ENCODE measurements at regions not wholly inside any gene's neighbourhood (a gene's known extent, or its start where the extent isn't known, plus 50 kb on each side); places are given as distances from the start of the nearest gene placed in this dataset.

DNA sequence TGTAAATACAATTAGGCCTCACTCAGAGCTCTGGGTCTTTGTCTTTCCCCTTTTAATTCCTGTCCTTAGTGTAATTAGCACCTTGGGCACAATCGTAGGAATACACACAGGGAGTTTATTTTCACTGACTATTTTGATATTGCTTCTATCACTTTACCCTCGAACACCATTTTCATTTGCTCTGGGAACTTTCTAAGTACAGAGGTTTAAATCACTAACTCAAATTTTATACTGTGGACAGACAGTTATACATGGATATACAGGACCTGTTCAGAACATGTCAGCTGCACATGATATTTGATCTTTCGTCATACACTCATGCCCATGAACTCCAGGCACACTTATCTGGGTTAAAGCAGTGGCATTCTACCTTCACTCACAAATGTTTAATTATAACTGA, 217.8 kb upstream of the TMEM161B start:
- TF ChIP-seq CTBP1 (IDR thresholded peaks at IDR 0.05; ENCODE audit: borderline replicate concordance): no peak
- TF ChIP-seq ZNF384 (IDR thresholded peaks at IDR 0.05): no peak
- TF ChIP-seq SP1 (IDR thresholded peaks at IDR 0.05): no peak
- TF ChIP-seq, protein P1, sequence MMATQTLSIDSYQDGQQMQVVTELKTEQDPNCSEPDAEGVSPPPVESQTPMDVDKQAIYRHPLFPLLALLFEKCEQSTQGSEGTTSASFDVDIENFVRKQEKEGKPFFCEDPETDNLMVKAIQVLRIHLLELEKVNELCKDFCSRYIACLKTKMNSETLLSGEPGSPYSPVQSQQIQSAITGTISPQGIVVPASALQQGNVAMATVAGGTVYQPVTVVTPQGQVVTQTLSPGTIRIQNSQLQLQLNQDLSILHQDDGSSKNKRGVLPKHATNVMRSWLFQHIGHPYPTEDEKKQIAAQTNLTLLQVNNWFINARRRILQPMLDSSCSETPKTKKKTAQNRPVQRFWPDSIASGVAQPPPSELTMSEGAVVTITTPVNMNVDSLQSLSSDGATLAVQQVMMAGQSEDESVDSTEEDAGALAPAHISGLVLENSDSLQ (IDR thresholded peaks at IDR 0.05): no peak
- TF ChIP-seq SUZ12 (IDR thresholded peaks at IDR 0.05): no peak
- TF ChIP-seq L3MBTL2 (conservative IDR thresholded peaks at IDR 0.05): no peak
- no peak for TF ChIP-seq TARDBP (IDR thresholded peaks at IDR 0.05)
- no peak for TF ChIP-seq LEF1 (IDR thresholded peaks at IDR 0.05; ENCODE audit: borderline replicate concordance)
- no peak for TF ChIP-seq HDGF (IDR thresholded peaks at IDR 0.05; ENCODE audit: borderline replicate concordance)
- TF ChIP-seq ELF4 (IDR thresholded peaks at IDR 0.05): no peak
- no peak for TF ChIP-seq NFRKB (IDR thresholded peaks at IDR 0.05)
- TF ChIP-seq ARNT (IDR thresholded peaks at IDR 0.05): no peak
- no peak for TF ChIP-seq FOXA1 (IDR thresholded peaks at IDR 0.05)
- TF ChIP-seq FOXM1 (IDR thresholded peaks at IDR 0.05; ENCODE audit: borderline replicate concordance): no peak
- no peak for TF ChIP-seq FOXK2 (IDR thresholded peaks at IDR 0.05)
- TF ChIP-seq BHLHE40 (IDR thresholded peaks at IDR 0.05; ENCODE audit: borderline replicate concordance): no peak
- DNase-seq (ENCODE audit: extremely low spot score): no peak
- ChIA-PET POLR2A (no interaction called here), CTCF (no interaction called here)

DNA sequence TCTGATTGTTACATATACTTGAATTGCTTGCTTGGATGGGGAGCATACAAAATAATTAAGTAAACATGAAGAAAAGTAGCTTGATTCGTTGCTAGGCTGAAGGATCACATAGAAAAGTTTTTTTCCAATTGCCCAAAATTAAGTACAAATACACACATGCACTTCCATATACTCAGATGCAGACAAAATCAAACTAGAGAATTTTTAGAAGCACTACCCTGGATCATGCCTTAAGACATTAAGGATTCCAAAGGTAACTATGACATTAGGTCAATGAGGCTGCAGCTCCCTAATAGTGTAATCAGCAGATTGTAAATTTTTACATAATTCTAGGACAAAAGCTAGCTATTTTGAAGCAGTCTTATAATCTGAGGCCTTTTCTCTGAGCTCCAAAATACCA, 216.9 kb upstream of the TMEM161B start:
- no peak for TF ChIP-seq FOXK2 (IDR thresholded peaks at IDR 0.05)
- TF ChIP-seq L3MBTL2 (conservative IDR thresholded peaks at IDR 0.05): no peak
- no peak for TF ChIP-seq ELF4 (IDR thresholded peaks at IDR 0.05)
- TF ChIP-seq CTBP1 (IDR thresholded peaks at IDR 0.05; ENCODE audit: borderline replicate concordance): no peak
- TF ChIP-seq LEF1 (IDR thresholded peaks at IDR 0.05; ENCODE audit: borderline replicate concordance): no peak
- no peak for TF ChIP-seq HDGF (IDR thresholded peaks at IDR 0.05; ENCODE audit: borderline replicate concordance)
- TF ChIP-seq ARNT (IDR thresholded peaks at IDR 0.05): no peak
- TF ChIP-seq NFRKB (IDR thresholded peaks at IDR 0.05): no peak
- no peak for TF ChIP-seq SP1 (IDR thresholded peaks at IDR 0.05)
- TF ChIP-seq FOXM1 (IDR thresholded peaks at IDR 0.05; ENCODE audit: borderline replicate concordance): no peak
- TF ChIP-seq BHLHE40 (IDR thresholded peaks at IDR 0.05; ENCODE audit: borderline replicate concordance): no peak
- TF ChIP-seq SUZ12 (IDR thresholded peaks at IDR 0.05): no peak
- no peak for TF ChIP-seq ZNF384 (IDR thresholded peaks at IDR 0.05)
- no peak for TF ChIP-seq FOXA1 (IDR thresholded peaks at IDR 0.05)
- TF ChIP-seq, protein P1 (IDR thresholded peaks at IDR 0.05): no peak
- CTCF ChIA-PET: no interaction called here
- no peak for DNase-seq (ENCODE audit: extremely low spot score)
- POLR2A ChIA-PET: no interaction called here

DNA sequence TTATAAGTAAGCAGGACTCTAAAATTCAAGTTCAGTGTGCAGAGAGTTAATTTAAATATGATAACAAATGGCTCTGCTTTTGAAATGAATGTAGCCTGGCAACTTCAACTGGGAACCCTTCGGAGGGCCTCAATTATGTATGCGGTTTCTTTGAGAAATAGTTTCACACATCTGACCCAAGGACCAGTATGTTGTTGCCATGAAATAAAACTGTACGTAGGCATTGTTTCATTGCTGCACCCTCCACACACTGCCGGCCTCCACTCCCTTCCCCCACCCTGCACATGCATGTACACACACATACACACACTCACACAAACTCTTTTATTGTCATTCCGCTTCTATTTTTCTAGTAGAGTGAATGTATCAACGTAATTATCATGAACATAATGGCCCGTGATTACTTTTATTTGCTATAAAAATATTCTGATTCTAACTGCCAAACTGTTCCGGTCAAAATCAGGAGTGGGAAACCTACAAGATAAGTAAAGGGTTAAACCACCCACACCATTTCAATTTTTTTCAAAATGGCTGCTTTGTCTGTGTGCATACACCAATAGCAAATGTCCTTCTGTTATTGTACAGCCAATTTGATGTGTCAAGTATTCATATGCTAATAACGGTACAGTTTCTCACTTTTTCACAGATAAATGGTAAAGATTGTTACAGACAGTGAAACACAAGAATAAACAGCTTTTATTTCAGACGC, 215.5 kb upstream of the TMEM161B start:
- ChIA-PET POLR2A (no interaction called here), CTCF (no interaction called here)
- DNase-seq (ENCODE audit: extremely low spot score): no peak
- TF ChIP-seq L3MBTL2 (conservative IDR thresholded peaks at IDR 0.05) (no peak), HDGF (IDR thresholded peaks at IDR 0.05; ENCODE audit: borderline replicate concordance) (no peak), SP1 (IDR thresholded peaks at IDR 0.05) (no peak), LEF1 (IDR thresholded peaks at IDR 0.05; ENCODE audit: borderline replicate concordance) (no peak), FOXA1 (IDR thresholded peaks at IDR 0.05) (no peak), CTBP1 (IDR thresholded peaks at IDR 0.05; ENCODE audit: borderline replicate concordance) (no peak), ZNF384 (IDR thresholded peaks at IDR 0.05) (no peak), NFRKB (IDR thresholded peaks at IDR 0.05) (no peak)
- TF ChIP-seq, protein P1 (IDR thresholded peaks at IDR 0.05): no peak

DNA sequence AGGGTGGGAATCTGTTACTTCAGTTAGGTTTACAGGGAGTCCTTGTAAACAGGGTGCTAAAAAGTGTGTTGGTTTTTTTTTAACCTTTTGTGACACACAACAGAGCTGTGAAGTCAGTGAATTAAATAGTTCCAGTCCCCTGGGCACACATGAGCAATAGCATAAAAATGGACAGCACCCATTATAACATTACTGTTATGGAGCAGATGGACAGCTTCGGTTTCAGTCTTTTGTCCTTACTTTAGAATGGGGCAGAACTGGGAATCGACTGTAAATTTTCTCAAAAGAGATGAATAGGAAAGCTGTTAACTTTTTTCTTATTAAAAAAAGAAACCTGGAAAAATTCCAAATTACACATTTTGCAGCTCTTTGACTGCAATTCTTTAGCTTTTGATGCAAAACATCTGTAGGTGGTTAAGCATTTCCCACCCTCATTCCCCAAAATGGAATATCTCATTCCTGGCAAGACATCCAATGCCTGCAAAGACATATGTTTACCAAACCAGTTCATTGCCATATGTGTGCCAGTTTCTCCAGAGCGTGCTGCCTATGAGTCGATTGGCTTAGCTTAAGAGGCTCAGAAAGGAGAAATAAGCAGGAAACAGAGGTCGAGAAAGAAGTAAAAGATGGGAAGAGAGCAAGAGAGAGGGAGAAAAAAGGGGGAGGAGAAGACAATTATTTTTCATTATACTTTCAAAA, 212.3 kb upstream of the TMEM161B start:
- DNase-seq (ENCODE audit: extremely low spot score): no peak
- TF ChIP-seq HDGF (IDR thresholded peaks at IDR 0.05; ENCODE audit: borderline replicate concordance): no peak
- no peak for TF ChIP-seq ELF4 (IDR thresholded peaks at IDR 0.05)
- TF ChIP-seq BHLHE40 (IDR thresholded peaks at IDR 0.05; ENCODE audit: borderline replicate concordance): no peak
- no peak for TF ChIP-seq L3MBTL2 (conservative IDR thresholded peaks at IDR 0.05)
- TF ChIP-seq FOXK2 (IDR thresholded peaks at IDR 0.05): no peak
- TF ChIP-seq ZNF384 (IDR thresholded peaks at IDR 0.05): no peak
- no peak for TF ChIP-seq LEF1 (IDR thresholded peaks at IDR 0.05; ENCODE audit: borderline replicate concordance)
- TF ChIP-seq FOXM1 (IDR thresholded peaks at IDR 0.05; ENCODE audit: borderline replicate concordance): no peak
- TF ChIP-seq ARNT (IDR thresholded peaks at IDR 0.05): no peak
- no peak for TF ChIP-seq SUZ12 (IDR thresholded peaks at IDR 0.05)
- TF ChIP-seq TARDBP (IDR thresholded peaks at IDR 0.05): no peak
- TF ChIP-seq CTBP1 (IDR thresholded peaks at IDR 0.05; ENCODE audit: borderline replicate concordance): no peak
- TF ChIP-seq, protein P1 (IDR thresholded peaks at IDR 0.05): no peak
- TF ChIP-seq SP1 (IDR thresholded peaks at IDR 0.05): no peak
- ChIA-PET CTCF (interaction anchor here (0.5 kb wide), 1 partner anchor 243 kb away, joined by 3 read pairs; no protein-coding TSS in a partner anchor), POLR2A (interaction anchor here (0.6 to 1.2 kb wide), 2 partner anchors 13 to 195 kb away, joined by 3 read pairs; no protein-coding TSS in a partner anchor)

DNA sequence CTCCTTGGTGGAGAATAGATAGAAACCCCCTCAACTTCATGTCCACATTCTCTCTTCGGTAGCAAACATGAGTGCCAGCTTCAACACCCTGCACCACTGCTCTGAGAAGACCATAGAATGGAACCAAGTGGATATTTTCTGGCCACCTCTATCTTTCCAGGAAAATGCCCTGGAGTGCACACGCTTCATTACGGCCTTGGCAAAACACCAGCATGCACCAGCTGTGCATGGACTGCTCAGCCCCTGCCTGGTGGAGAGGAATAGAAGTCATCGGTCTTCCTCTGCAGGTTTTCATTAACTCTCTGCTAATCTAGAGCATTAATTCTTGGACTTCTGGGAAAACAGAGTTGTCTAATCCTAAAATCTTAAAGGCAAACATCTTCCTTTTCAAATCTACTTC, 211.6 kb upstream of the TMEM161B start:
- TF ChIP-seq HDGF (IDR thresholded peaks at IDR 0.05; ENCODE audit: borderline replicate concordance): no peak
- no peak for TF ChIP-seq FOXM1 (IDR thresholded peaks at IDR 0.05; ENCODE audit: borderline replicate concordance)
- TF ChIP-seq CTBP1 (IDR thresholded peaks at IDR 0.05; ENCODE audit: borderline replicate concordance): no peak
- TF ChIP-seq LEF1 (IDR thresholded peaks at IDR 0.05; ENCODE audit: borderline replicate concordance): no peak
- ChIA-PET CTCF (no interaction called here), POLR2A (interaction anchor here (1.2 kb wide), 1 partner anchor 14 kb away, joined by 3 read pairs; no protein-coding TSS in a partner anchor)
- DNase-seq (ENCODE audit: extremely low spot score): no peak

All from HEK293T (cell line).